Fibroblast of pulmonary artery (primary cell): ENCODE measurements at regions not wholly inside any gene's neighbourhood (a gene's known extent, or its start where the extent isn't known, plus 50 kb on each side); places are given as distances from the start of the nearest gene placed in this dataset.

Experiments used
- DNase-seq: peaks from one replicate; pipeline ENCODE4 v3.0.0-alpha.2; 2010; ENCODE audit warnings: low read depth
- H3K4me3 ChIP-seq: replicated peaks from 2 replicates; pipeline ENCODE4 v1.5.1; 2011; ENCODE audit warnings: low read depth, mild to moderate bottlenecking, control low read depth, low read length, moderate library complexity
- TF ChIP-seq, protein P1 (sequence below): IDR thresholded peaks from 2 replicates; pipeline ENCODE4 v1.5.1; 2011; ENCODE audit warnings: mild to moderate bottlenecking, control low read depth, low read length, inconsistent platforms; ENCODE audit errors: missing control alignments

DNA sequence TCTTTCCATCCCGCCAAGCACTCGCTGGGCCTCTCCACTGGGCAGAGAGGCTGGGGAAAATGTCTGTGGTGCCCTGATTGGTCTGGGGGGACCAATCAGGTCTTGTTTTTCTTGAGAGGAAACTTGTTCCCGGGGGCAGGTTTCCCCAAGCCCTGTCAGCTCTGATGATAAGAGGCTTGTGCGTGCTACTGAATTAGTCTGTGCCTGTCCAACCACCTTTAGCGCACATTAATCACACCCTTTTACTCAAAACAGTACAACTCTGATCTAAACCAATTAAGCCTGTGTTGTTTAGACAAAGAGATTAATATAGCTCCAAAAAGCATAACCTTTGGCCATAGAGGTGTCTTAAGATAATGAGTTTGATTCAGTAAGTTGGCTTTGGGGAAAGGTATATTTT, 580.4 kb downstream of the VRK1 start:
- no peak overlapping the region for H3K4me3 ChIP-seq
- DNase-seq: no peak
- TF ChIP-seq, protein P1, sequence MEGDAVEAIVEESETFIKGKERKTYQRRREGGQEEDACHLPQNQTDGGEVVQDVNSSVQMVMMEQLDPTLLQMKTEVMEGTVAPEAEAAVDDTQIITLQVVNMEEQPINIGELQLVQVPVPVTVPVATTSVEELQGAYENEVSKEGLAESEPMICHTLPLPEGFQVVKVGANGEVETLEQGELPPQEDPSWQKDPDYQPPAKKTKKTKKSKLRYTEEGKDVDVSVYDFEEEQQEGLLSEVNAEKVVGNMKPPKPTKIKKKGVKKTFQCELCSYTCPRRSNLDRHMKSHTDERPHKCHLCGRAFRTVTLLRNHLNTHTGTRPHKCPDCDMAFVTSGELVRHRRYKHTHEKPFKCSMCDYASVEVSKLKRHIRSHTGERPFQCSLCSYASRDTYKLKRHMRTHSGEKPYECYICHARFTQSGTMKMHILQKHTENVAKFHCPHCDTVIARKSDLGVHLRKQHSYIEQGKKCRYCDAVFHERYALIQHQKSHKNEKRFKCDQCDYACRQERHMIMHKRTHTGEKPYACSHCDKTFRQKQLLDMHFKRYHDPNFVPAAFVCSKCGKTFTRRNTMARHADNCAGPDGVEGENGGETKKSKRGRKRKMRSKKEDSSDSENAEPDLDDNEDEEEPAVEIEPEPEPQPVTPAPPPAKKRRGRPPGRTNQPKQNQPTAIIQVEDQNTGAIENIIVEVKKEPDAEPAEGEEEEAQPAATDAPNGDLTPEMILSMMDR: no peak

DNA sequence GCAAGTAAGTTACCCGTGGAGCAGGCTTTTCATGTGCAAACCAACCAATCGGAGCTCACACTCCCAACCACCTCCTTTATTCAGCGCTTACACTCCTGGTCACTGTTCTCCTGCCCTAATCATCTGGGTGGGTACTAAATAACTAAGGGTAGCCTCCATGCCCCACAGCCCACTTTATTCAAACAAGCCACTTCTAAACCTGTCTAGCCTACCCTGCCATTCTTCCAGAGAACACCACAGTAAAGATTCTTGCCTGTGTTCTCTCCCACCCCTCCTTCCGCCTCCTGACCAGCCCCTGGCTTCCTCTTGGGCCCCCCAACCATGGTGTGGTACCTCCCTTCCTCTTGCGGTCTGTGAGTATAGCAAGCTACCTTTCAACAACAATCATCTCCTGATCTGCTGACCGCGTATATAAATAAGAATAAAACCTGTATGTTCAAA, 581.9 kb downstream of the VRK1 start:
- no peak for DNase-seq
- no peak overlapping the region for H3K4me3 ChIP-seq
- TF ChIP-seq, protein P1: no peak

DNA sequence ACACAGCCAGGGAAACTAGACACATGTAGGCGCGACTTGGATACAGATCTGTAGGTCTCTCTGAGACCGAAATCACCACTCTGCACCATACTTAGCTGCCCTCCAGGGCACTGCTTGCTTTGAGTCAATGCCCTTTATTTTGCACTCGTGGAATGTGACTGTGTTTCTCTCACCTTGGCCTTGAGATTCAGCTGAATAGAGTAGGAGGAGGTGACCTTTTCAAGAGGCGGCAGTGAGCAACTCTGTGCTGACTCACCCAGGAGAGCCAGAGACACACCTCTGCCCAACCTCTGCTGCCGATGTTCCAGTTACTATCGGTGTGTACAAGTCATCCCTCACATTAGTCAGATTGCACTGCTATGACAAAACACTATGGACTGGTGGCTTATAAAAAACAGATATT, 583.4 kb downstream of the VRK1 start:
- TF ChIP-seq, protein P1: no peak
- no peak overlapping the region for H3K4me3 ChIP-seq
- no peak for DNase-seq

DNA sequence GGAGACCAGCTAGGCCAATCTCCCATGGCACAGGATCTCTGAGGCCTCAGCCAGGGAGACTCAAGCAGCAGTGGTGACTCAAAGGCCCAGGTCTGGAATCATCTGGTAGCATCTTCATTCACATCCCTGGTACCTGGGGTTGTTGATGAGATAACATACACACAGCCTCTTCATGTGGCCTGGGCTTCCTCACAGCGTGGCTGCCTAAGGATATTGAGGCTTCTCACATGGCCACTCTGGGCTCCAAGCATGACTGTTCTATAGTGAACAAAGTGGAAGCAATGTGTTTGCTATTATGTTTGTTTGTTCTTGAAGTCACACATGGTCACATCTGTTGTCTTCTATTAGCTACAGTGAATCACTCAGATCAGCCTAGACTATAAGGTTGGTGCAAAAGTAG, 584.1 kb downstream of the VRK1 start:
- H3K4me3 ChIP-seq: no peak overlapping the region
- DNase-seq: no peak
- TF ChIP-seq, protein P1: no peak

DNA sequence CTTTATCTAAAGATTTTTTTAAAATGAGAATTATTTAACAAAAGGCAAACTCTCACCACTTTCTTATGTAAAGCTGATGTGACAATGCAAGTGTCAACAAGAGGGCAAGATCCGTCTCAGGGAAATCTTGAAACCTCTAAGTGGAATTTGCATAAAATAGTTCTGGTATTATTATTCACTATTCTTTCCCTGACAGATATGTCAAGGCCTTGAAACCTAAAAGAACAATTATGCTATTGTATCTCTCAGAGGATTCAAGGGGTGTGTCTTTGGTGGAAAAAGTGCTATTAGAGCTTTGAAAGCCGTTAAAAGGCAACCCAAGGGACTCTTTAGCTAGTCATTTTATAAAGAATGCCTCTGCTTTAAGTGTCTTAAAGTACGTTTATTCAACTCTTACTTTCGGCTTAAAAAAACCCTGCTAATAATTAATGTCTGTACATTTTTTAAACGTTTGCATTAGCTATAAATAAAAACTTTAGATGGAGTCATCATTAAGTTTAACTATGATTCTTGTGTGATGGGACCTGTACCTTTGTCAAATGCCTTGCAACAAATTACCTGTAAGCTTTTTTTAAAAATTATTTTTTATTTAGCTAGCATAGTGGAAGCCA, 585.5 kb downstream of the VRK1 start:
- TF ChIP-seq, protein P1: no peak
- DNase-seq: no peak

DNA sequence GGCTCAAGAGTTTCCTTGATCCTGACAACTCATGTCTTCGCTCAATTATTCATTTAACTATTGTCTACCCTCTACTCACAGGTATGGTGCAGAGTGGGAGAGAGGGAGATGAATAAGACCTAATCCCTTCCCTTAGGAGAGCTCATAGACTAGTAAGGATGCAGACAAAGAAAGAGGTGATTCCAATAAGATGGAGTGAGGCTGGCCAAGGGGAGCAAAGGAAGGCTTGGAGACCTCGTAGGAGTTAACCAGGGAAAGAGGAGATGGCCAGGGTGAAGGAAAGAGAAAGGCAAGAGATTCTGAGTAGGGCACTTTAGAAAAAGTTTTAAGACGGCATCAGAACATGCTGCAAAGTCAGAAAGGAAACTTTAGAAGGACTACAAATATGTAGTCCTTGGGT, 588.5 kb downstream of the VRK1 start:
- TF ChIP-seq, protein P1: no peak
- DNase-seq: no peak
- H3K4me3 ChIP-seq: no peak overlapping the region

More for the DNA sequence above, 585.5 kb downstream of the VRK1 start:
- H3K4me3 ChIP-seq: no peak overlapping the region

DNA sequence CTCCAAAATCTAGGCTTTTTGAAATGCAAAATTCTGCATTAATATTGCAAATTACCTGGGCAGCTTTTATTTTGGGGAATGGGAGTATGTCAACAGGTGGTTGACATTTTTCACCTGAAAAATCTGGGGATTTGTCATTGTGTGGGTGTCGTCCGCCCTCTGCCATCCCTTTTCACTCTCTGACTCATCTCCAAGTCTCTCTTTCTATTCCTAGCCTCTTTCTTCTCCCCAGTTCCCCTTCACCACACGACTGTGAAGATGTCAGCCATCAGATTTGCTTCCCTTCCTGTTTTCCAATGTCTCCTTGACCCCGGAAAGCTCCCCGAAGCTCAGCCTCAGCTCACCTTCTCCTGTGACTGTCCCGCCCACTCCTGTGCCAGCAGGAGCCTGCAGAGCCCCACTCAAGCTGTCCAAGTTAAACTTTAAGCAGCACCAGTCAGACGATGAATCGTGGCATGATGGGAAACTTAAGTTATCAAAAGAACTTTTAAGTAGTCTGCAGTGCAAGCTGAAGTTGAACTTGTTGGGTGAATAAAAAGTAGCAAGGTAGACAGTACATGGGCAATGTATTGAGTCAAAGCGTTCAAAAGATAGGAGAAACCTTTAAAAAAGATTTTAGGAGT, 590.2 kb downstream of the VRK1 start:
- DNase-seq: no peak
- no peak overlapping the region for H3K4me3 ChIP-seq
- TF ChIP-seq, protein P1: no peak
